ENCODE measurements at regions not wholly inside any gene's neighbourhood (a gene's known extent, or its start where the extent isn't known, plus 50 kb on each side); places are given as distances from the start of the nearest gene placed in this dataset.

DNA sequence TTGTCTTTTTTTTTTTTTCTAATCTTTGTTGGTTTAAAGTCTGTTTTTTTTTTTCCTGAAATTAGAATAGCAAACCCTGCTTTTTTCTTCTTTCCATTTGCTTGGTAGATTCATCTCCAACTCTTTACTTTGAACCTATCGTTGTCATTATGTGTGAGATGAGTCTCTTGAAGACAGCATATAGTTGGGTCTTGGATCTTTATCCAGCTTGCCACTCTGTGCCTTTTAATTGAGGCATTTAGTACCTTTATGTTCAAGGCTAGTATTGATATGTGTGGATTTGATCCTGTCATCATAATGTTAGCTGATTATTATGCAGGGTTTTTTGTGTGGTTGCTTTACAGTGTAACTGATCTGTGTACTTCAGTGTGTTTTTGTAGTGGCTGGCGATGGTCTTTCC lies 383.8 kb downstream of the MAN2A1 start:
- no peak for DNase-seq

DNA sequence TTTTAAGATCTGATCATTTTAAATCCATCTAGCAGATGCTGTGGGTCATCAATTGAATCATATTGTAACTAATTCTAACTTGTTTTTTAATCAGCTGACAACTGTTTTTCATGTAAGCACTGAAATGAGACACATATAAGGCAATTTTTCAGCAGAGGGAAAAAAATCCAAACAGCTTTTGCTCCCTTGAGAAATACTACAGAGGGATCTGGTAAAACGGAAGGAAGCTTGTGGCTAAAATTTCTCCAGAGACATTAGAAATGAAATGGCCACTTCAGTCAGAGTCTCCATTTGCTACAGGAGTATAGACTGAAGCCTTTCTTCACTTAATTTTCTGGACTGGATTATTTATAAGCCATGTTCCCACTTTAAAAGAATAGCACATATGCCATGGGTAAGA lies 385.9 kb downstream of the MAN2A1 start:
- no peak for DNase-seq

DNA sequence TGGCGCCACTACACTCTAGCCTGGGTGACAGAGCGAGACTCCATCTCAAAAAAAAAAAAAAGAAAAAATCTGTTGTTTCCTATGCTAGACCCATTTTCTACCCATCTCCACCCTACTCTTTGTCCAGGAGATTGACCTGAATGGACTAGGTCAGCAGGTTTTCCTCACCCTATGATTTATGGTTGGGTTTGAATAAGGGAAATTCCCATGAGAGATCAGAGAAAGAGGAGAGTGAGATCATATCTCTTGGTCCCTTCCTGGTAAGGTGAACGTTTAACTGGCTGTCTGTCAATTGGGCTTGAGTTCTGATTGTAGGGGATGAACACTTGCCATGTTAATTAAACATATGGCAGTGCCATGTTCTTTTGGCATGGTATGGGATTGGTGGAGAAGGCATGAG lies 387.4 kb downstream of the MAN2A1 start:
- DNase-seq, result no peak

DNA sequence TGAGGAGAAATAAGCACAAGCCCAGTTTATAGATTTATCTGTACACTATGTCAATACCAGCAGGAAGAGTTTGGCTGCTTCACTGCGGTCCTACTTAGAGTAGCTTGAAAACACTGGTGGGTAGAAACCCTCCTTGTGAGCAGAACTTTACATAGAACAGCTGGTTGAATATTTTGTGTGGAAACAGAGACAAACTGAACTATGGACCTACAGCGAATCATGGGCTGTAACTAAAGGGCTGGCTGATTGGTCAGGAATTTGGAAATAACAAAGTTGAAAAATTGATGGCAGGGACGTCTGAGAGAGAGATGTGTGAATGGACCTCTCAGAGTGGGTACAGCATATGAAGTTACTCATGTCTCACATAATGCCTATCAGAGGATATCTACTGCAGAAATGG lies 392.5 kb downstream of the MAN2A1 start:
- no peak for DNase-seq

DNA sequence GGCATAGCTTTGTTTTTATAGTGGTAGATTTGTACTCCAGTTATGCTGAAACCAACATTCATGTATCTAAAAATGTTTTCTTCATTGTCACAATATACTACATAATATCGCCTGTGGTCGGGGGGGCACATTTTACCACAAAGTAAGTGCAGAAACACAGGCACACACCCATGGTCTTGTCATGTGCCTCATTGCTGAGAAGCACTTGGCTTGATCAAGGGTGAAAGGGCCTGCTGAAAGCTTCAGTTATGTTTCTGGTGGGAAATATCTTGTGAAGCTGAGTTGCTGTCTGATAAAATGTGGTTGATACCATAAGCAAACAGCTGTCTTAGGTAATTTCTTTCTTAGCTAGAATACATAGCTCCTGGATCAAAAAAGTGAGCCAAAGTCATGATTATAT lies 393.1 kb downstream of the MAN2A1 start:
- DNase-seq, result no peak

DNA sequence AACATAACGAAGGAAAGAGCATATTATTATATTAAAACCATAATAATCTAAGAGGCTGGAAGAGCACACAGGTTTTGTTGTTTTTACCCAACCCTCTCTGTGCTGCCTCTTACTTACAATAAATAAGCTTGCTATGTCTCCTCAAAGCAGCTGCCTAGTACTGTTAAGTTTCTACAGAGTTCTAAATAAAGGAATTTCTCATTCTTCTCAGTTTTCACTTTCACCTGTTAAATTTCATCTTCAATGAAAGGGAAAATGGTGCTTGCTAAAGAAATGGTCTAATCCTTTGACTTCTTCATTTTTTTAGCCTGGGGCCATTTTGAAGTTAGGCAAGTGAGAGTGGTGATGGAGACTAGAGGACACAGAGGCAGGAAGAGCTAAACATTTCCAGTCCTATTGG lies 396.1 kb downstream of the MAN2A1 start:
- DNase-seq, result no peak

DNA sequence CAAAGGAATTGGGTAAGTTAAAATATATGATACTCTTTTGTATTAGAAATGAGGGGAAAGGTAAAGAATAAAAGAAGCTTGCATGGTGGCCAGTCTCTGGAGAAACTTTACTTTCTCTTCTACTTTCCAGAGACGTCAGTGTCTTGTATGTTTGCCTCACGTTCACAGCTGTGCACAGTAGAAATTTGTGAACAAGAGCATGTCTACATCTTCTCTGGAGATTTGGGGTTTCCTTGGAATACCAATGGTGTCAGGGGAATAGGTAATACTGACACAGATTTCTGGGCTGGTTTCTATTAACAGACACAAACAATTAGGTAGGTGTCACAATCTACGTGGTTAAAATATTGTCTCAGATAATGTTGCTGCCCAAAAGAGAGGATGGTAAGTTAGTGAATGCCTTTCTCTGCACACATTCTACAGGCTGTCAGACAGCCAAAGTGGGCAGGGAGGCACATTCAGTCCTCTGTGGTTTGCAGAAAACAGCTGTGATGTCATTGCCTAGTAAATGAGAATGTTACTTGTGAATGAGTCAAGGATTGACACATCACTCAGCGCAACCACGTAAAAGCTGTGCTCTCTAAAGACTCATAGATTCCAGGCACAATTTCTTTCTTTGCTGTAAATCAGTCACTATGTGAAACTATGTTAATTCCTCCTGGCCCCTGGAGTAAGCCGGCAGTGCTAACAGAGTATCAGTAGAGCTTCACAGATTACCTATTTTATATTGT lies 397.1 kb downstream of the MAN2A1 start:
- DNase-seq, result peak; percentile 12 to 88 (median 52)

DNA sequence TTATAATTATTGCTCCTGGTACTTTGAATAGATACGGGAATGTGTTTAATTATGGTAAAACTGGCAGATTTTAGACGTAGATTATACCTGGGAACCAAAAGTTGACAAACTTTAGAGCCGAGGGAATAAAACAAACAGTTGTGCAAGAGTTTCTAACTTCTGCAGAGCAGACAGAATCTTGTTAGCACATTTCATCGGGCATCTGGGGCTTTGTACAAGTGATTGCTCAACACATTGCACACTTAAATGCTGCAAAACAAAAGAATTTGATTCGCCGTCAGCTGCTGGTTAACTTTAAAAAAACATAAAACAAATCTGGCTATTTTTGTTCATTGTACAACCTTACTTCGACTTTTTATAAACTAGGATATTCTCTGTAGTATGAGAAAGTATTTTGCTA lies 398.1 kb downstream of the MAN2A1 start:
- DNase-seq, result peak in 1 of 3 donors; percentile 9

DNA sequence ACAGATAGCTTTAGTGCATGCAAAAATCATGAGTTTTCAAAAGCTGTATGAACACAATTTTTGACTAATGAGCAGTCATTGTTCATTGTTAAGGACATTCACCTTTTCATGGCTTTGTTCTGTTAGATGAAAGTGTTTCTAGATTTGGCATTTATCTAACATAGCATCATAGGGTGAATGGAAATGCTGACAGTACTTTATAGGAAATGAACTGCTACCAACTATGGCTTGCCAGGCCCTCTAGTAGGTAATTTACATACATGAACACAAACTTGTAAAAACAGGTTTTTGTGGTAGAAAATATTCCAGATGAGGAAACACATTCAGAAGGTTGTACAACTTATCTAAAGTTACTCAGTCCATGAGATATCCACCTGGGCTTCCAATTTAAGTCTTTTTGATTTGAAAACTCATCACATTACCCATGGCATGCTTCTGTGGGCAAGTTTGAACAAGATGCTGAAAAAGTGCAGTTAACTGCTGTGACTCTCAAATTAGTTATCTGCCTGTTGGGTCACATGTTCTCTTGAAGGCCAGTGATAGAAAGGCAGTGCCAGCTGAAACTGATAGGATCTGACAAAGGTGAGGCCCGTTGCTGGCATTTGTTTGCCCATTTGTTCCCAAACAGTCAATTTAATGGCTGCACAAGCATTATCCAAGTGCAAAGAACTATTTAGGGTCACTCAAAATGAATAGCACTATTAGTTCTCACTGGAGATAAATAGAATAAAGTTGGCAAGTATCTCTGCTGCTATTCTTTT lies 399.1 kb downstream of the MAN2A1 start:
- no peak for DNase-seq

DNA sequence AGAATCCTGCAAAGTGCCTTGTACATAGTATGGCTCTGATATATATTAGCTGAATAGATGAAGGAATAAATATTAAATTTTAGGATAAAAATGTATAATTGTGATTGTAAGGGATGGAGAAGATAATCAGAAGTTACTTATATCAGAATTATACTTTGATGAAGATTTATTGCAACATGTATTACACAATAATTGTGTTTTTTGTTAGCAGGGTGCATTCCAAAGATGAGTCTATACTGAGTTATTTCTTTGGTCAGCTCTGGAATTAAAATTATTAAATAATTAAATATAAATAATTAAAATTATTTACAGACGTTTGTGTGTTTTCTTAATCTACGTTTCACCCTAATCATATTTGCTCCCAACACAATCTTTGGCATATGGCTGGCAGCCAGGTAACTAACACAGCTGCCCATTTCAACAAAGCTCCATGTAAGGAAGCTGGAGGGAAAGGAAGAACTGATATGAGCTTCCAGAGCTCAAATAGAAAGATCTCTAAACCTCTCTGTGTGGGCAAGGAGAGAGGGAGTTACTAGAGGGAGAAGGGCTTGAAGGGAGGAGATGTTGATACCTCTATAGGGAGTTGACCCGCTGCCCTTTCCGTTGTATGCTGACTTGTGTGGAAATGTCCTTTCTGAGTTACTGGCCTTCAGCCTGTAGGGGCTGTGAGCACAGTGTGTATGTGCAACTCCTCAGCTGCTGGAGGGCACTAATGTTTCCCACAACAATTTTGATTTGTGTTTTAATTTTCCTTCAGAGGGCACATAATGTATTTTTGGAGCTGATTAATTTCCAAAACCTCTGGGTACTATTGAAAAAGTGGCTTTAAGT lies 403.4 kb downstream of the MAN2A1 start:
- DNase-seq, result no peak

DNA sequence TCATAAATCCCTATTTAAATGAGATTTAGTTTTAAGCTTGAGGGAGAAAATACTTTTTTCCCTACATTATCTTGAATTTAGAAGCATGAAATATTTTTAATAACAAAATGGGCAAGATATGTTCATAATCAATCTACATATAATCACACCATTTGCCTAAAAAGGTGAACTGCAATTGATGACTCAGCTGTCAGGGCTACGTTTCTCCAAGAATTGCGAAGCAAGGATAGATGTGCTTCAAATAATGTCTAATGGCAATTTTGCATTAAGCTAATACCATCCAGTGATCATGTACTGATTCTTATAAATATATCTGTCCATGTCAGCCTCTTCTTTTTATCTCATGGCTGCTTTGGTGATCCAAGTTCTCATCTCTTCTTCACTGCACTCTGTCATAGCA lies 404.4 kb downstream of the MAN2A1 start:
- no peak for DNase-seq

DNA sequence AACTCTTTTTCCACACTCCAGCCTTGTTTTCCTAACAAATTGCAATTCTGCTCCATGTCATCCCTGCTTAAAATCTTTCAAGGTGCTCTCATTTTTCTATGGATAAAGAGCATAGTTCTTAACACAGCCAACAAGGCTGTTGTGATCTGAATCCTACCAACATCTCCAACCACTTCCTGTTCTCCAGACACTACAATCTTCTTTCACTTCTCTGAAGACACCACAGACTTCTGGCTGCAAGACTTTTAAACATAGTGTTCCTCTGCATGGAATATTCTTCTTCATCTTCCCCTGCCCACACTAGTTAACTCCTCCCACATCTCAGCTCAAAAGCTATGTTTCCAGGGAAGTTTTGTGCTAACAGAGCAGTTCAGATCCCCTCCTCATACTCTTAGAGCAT lies 404.8 kb downstream of the MAN2A1 start:
- no peak for DNase-seq

DNA sequence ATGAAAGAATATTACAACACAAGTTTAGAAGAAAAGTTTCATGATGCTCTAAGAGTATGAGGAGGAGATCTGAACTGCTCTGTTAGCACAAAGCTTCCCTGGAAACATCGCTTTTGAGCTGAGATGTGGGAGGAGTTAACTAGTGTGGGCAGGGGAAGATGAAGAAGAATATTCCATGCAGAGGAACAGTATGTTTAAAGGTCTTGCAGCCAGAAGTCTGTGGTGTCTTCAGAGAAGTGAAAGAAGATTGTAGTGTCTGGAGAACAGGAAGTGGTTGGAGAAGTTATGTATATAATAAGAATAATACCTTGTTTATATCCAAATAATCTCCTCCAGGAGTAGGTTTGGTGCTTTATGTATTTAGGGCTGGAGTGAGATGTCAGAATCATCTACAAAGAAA lies 406.7 kb downstream of the MAN2A1 start:
- no peak for DNase-seq

DNA sequence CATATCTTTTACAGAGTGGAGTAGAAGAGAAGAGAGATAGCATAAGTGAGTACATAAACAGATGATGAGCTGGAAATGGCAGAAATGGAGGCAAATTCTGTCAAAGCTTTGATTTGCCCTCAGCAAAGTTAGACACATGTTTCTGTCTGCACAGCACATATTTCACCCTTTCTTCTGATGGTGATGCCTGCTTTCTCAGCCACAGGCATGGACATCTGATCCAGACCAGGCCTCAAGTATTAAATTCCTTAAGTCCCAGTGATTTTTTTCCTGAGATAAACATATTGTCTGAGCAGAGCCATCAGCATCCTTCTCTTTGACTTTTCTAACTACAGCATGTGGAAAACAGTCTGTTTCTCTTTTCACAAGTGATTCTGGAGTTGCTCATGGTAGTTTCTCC lies 409.8 kb downstream of the MAN2A1 start:
- DNase-seq, result no peak

DNA sequence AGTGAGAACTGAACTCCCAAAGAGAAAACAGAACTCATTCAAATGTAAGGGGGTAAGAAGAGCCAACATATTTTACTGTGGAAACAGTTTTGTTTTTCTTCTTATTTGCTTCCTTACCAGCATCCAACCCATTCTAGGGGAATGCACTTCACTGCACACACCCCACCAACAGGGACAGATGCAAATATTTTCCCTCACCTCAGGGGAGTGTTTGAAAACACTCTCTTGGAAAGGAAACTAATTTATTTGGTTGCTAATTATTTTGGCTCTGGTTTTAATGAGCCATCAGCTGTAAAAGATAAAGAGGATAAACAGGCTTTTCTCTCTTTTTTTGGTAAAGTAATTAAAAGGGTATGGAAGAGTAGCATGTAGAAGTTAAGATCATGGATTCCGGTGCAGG lies 413.4 kb downstream of the MAN2A1 start:
- DNase-seq, result no peak

DNA sequence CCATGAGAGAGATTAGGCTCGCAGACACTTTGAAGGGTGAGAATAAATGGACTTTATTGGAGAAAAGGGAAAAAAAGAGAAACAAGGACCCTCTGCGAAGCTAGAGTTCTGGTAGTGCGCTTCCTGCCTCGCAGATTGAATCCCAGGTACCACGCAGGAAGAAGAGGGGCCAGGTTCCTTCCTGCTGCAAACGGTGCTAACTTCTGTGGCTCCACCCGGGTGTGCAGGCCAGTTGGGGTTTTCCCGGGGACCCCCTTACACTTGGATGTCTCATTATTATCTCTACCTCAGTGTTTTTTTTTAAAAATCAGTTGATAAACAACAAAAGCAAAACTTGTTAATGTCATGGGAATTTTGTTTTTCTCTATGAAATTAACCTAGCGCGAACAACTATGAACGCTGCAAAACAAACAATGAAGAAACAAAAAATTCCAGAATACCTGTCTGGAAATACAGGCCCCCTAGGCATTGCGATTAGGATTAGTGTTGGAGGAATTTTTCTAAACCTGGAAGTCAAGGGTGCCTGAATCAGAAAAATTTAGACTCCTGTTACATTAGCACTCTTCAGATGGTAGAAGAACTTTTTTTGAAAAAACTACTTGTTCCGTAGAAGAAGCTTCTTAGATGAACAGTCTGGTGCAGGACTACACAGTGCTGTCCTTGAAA lies 414.5 kb downstream of the MAN2A1 start:
- DNase-seq, result no peak

DNA sequence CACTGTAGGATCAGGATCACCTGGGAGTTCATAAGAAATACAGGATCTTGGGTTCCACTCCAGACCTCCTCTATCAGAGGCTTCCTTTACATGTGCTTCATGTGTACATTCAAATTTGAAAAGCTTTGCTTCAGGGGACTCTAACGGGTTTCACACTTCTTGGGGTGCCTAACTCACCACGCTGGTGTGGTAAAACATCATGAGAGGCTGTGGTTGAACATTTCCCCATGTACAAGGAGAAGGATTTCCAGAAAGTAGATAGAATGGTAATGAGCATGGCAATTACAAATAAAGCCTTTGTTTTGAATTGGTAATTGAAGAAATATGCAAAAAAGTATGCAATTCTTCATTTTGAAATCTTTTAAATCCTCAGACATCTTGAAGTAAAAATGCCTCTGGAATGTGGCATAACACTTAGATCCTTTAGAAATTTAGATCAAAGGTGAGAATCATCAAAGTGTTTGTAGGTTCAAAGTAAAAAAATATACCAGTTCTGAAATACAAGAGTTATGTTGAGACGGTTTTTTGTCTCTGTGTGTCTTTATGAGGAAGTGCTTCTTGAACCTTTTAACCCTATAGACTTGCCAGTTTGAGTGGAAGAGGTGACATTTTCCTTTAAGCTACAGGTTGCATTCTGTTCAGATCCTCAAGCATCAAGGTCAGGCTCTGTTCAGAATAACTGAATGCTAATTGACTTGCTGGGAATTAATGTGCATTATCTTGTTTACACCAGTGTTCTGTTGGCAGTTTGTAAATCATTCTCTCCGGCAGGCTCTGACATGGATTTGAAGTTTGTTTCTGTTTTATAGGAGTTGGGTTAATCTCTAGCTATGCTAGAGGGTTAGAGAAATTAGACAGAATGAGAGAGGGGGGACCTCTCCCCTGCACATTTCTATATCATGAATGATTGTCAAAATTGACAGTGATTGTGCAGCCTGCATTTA lies 415.3 kb downstream of the MAN2A1 start:
- no peak for DNase-seq

DNA sequence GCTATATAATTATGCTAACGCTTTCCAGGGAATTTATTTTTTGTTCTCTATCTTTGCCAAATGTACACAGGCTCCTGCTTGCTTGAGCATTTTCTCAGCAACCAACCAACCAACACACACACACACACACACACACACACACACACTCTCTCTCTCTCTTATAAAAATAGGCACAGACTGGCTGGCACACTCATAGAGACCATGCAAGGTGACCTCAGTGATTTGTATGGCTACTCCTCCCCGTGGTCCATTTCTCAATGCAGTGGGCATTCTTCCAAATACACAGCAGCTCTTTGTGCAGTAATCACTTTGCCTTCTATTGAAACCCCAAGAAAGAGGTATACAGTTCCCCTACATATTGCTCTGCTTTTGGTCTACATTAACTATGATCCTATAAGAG lies 416.0 kb downstream of the MAN2A1 start:
- peak in 1 of 3 donors; percentile 8 for DNase-seq

DNA sequence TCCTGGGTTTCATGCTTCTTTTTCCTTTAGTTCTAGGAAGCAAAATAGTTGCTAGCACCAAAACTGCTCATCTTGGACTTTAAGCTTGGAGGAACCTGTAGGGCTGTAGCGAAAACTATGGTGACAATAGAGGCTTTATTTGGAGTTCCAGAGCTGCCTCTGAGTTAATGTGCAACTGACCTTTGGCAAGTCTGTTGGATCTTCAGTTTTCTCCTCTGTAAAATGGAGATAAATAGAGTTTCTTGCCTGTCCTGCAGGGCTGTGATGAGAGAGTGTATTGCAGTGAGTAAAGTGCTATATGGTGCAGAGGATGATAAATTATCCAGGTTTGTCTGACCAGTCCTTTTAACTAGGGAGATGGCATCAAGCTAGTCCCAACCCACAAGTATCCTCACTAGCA lies 417.0 kb downstream of the MAN2A1 start:
- no peak for DNase-seq

DNA sequence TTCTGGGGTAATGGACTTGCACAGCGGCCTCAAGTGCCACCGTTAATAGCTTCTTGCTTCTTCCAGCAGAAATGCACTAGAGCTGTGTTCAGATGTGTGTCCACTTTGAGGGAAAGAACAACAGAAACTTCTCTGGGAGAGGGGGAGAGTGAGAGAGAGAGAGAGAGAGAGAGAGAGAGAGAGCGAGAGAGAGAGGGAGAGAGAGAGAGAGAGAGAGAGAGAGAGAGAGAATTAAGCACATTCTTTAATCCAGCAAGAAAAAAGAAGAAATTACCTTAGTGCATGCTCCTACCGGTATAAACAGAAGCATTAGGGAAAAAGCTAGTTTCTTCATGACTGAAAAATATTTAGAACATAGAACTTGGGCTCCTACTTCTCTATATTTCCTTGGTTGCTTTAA lies 418.8 kb downstream of the MAN2A1 start:
- no peak for DNase-seq

DNA sequence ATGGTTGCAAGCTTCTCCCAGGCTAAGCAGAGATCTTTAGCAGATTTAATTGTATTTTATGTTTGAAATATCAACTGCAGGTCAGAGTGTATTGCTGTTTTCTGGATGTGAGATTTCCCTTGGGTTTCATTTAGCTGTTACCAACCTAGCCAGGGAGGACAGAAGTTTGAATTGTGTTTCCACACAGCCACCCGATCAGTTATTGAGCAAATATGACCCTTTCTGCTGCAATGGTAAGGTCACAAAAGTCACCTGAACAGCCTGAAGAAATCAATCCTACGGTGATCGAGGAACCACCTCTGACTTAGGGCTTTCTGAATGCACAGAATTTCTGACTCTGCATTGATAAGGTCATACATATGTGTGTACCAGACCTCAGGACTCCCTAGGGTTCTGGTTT lies 419.9 kb downstream of the MAN2A1 start:
- DNase-seq, result no peak
